K562 (cell line): ENCODE measurements at regions not wholly inside any gene's neighbourhood (a gene's known extent, or its start where the extent isn't known, plus 50 kb on each side); places are given as distances from the start of the nearest gene placed in this dataset.

Source experiments
- ATAC-seq: fragments of 200-7000 bp; cut with Tn5 transposase; 3 replicates; pipeline ENCODE4 v1.9.1; 2020; ENCODE audit warnings: moderate library complexity
- BruUV-seq: library from RNA; stranded (reverse); fragments of 400-500 nt; replicated peaks from 2 replicates; lab custom pipeline; 2021; lab: Mats Ljungman, UMichigan
- CTCF ChIA-PET: fragments of 300-600 bp; formaldehyde crosslinking; extraction: SDS; loops from one replicate; lab custom pipeline; 2021; ENCODE audit warnings: low intra/inter-chr PET ratio; lab: Yijun Ruan, JAX
- POLR2A ChIA-PET: fragments of 300-600, 350-650 bp; sonication (Branson Sonifier 250); formaldehyde crosslinking; extraction: SDS; loops from one replicate; lab custom pipeline; 2021; ENCODE audit warnings: antibody characterized with exemption, inconsistent platforms; lab: Yijun Ruan, JAX
- DNase-seq, 4 experiments: peaks; one replicate each; pipeline versions ENCODE4 v3.0.0 to v3.0.0-alpha.2; 2011 to 2018; ENCODE audit warnings: low spot score in 3 of 4, mixed read lengths in 3 of 4; ENCODE audit errors: extremely low read depth in 1 of 4
- FAIRE-seq: peaks from 2 replicates; lab custom pipeline; 2011; peaks lifted over from hg19 to GRCh38; lab: Jason Lieb, UNC
- H2AFZ ChIP-seq: 2 replicates; pipeline ENCODE4 v1.6.0; 2011; ENCODE audit warnings: low read depth, low read length, control low read depth, inconsistent platforms
- H3K27ac ChIP-seq: fragments of 200-600 bp; 3 replicates; pipeline ENCODE4 v1.8.0; 2011; ENCODE audit warnings: low read depth, mild to moderate bottlenecking, control low read depth, inconsistent platforms, low read length, moderate library complexity, mixed read lengths; ENCODE audit errors: extremely low read depth
- H3K27me3 ChIP-seq, 2 experiments: fragments of 300-600 bp in 1 of 2; 2 replicates in 1 of 2; 3 replicates in 1 of 2; pipeline versions ENCODE4 v1.6.0 to v1.8.0; 2011; ENCODE audit warnings: inconsistent platforms in 2 of 2, low read length in 2 of 2, mild to moderate bottlenecking in 1 of 2, mixed read lengths in 1 of 2, moderate library complexity in 1 of 2; ENCODE audit not compliant: control insufficient read depth in 2 of 2, insufficient read depth in 2 of 2
- H3K36me3 ChIP-seq: fragments of 300-600 bp; 3 replicates; pipeline ENCODE4 v1.8.0; 2011; ENCODE audit warnings: mild to moderate bottlenecking, low read length, inconsistent platforms; ENCODE audit not compliant: control insufficient read depth, insufficient read depth
- H3K4me1 ChIP-seq, 2 experiments: fragments of 200-600 bp in 1 of 2; replicated peaks in 1 of 2; 2 replicates in 1 of 2; 3 replicates in 1 of 2; pipeline versions ENCODE4 v1.5.1 to v1.8.0; 2011; ENCODE audit warnings: inconsistent platforms in 2 of 2, low read length in 2 of 2, mild to moderate bottlenecking in 1 of 2, mixed read lengths in 1 of 2, moderate library complexity in 1 of 2; ENCODE audit not compliant: control insufficient read depth in 2 of 2, insufficient read depth in 2 of 2
- H3K4me2 ChIP-seq: 2 replicates; pipeline ENCODE4 v1.6.1; 2011; ENCODE audit warnings: low read length, control low read depth, inconsistent platforms, mixed read lengths; ENCODE audit not compliant: insufficient read depth
- H3K4me3 ChIP-seq: fragments of 200-600 bp; sonication (generic), shearing (Covaris generic); 2 replicates; pipeline ENCODE4 v1.5.1; 2016; ENCODE audit warnings: control low read depth, inconsistent platforms
- H3K79me2 ChIP-seq: fragments of 200-600 bp; 3 replicates; pipeline ENCODE4 v1.8.0; 2011; ENCODE audit warnings: low read length, inconsistent platforms; ENCODE audit not compliant: control insufficient read depth, insufficient read depth
- H3K9ac ChIP-seq, 2 experiments: 2 replicates each; pipeline versions ENCODE4 v1.6.0 to v1.6.1; 2011; ENCODE audit warnings: low read depth in 2 of 2, low read length in 2 of 2, control low read depth in 1 of 2, inconsistent platforms in 1 of 2, mild to moderate bottlenecking in 1 of 2, mixed read lengths in 1 of 2; ENCODE audit not compliant: insufficient read depth in 1 of 2
- H3K9me1 ChIP-seq: one replicate; pipeline ENCODE4 v1.6.0; 2011; ENCODE audit warnings: inconsistent platforms, mild to moderate bottlenecking, low read length, moderate library complexity; ENCODE audit not compliant: control insufficient read depth, insufficient read depth
- H3K9me3 ChIP-seq: replicated peaks from 2 replicates; pipeline ENCODE4 v1.5.1; 2011; ENCODE audit warnings: low read depth, low read length, inconsistent platforms; ENCODE audit not compliant: control insufficient read depth, insufficient read depth
- H4K20me1 ChIP-seq: replicated peaks from 2 replicates; pipeline ENCODE4 v1.6.1; 2011; ENCODE audit warnings: low read length, inconsistent platforms, mixed read lengths; ENCODE audit not compliant: control insufficient read depth, insufficient read depth
- AFF1 ChIP-seq, 2 experiments: fragments of 450-650 bp; IDR thresholded peaks; 2 replicates each; pipeline ENCODE4 v1.6.1; 2018; ENCODE audit warnings: mild to moderate bottlenecking in 2 of 2, low read depth in 1 of 2; ENCODE audit not compliant: partially characterized antibody in 2 of 2
- DLX4 ChIP-seq: fragments of 250-450 bp; sonication (Bioruptor Pico); IDR thresholded peaks from 2 replicates; pipeline ENCODE4 v1.6.1; 2021; ENCODE audit warnings: mild to moderate bottlenecking
- NCOA1 ChIP-seq: fragments of 450-650 bp; IDR thresholded peaks from 2 replicates; pipeline ENCODE4 v1.6.1; 2016; ENCODE audit warnings: low read depth
- NR0B1 ChIP-seq: fragments of 450-650 bp; IDR thresholded peaks from one replicate; pipeline ENCODE4 v1.6.1; 2018; ENCODE audit warnings: mild to moderate bottlenecking, moderate library complexity; ENCODE audit not compliant: partially characterized antibody
- PTTG1 ChIP-seq: fragments of 450-650 bp; IDR thresholded peaks from 2 replicates; pipeline ENCODE4 v1.6.1; 2016; ENCODE audit warnings: low read depth, mild to moderate bottlenecking, missing genetic modification characterization, missing compliant biosample characterization
- TAF9B ChIP-seq: fragments of 450-650 bp; IDR thresholded peaks from 2 replicates; pipeline ENCODE4 v1.6.1; 2018; ENCODE audit warnings: mild to moderate bottlenecking; ENCODE audit not compliant: partially characterized antibody
- WHSC1 ChIP-seq: IDR thresholded peaks from one replicate; pipeline ENCODE4 v1.6.1; 2012; ENCODE audit warnings: low read length, control low read depth, inconsistent platforms
- ZNF197 ChIP-seq: fragments of 200-800 bp; sonication (Bioruptor generic); IDR thresholded peaks from 2 replicates; pipeline ENCODE4 v1.6.1; 2016; ENCODE audit warnings: low read depth, missing genetic modification characterization, missing compliant biosample characterization
- ZNF280A ChIP-seq: fragments of 450-650 bp; IDR thresholded peaks from 2 replicates; pipeline ENCODE4 v1.6.1; 2018; ENCODE audit warnings: mild to moderate bottlenecking, low read depth; ENCODE audit not compliant: partially characterized antibody
- ZNF398 ChIP-seq: fragments of 250-450 bp; sonication (Bioruptor Pico); IDR thresholded peaks from 2 replicates; pipeline ENCODE4 v1.8.0; 2021; ENCODE audit warnings: moderate library complexity, mild to moderate bottlenecking, inconsistent platforms
- WGBS: fragments of 100-300 bp; shearing (Covaris generic); methylation state at CpG from one replicate; pipeline ENCODE4 v1.1.6; 2016; ENCODE audit warnings: low coverage, mixed read lengths; ENCODE audit not compliant: insufficient coverage; ENCODE audit errors: missing lambda C conversion rate; 5-methylcytosine and 5-hydroxymethylcytosine counted together
- in situ Hi-C: fragments of 300-500 bp; cut with MboI; formaldehyde crosslinking; loops from 4 replicates; pipeline ENCODE4 v1.15.0; 2018; ENCODE audit warnings: inconsistent platforms, mixed read lengths
- intact Hi-C: fragments of 100-400 bp; cut with micrococcal nuclease; formaldehyde crosslinking; loops from 2 replicates; pipeline ENCODE4 v1.14.2; 2022

- TF ChIP-seq DLX4 (CRISPR knock-in tag), result no peak
- TF ChIP-seq ZNF398, result no peak
- TF ChIP-seq NR0B1, result no peak
- TF ChIP-seq ZNF197 (CRISPR knock-in tag), result no peak
- TF ChIP-seq ZNF280A, result no peak
- TF ChIP-seq NCOA1, result no peak
- TF ChIP-seq AFF1 (IDR thresholded peaks at IDR 0.05; ENCODE audit: low read depth in 1 of 2, partially characterized antibody in 2 of 2), result no peak
- no peak for TF ChIP-seq PTTG1 (tag)
- no peak for TF ChIP-seq WHSC1
- no peak for TF ChIP-seq TAF9B
- TF ChIP-seq, all 486 proteins: peak for 0
- no peaks in the 10 kb centered on the region for H4K20me1 ChIP-seq
- no peak overlapping the region for H3K27ac ChIP-seq
- 0% methylated on average over 2 of the region's 2 CpGs for WGBS
- no peak overlapping the region for H3K4me3 ChIP-seq
- ChIA-PET CTCF (no interaction called here), POLR2A (no interaction called here)
- DNase-seq (no peak), FAIRE-seq (no peak), ATAC-seq (no peak)
- H3K4me2 ChIP-seq, result no peak overlapping the region
- intact Hi-C loops (no loop called here), in situ Hi-C loops (no loop called here)
- H3K4me1 ChIP-seq, result no peaks in the 10 kb centered on the region; a peak in 1 of 5 replicates
- no peaks in the 10 kb centered on the region for H3K9me1 ChIP-seq
- H3K79me2 ChIP-seq, result no peaks in the 10 kb centered on the region
- no peak overlapping the region for H3K9ac ChIP-seq
- H2AFZ ChIP-seq, result no peak overlapping the region
- BruUV-seq, result no TSS peak
- H3K36me3 ChIP-seq, result no peaks in the 10 kb centered on the region
- no peaks in the 10 kb centered on the region for H3K9me3 ChIP-seq
- H3K27me3 ChIP-seq, result no peaks in the 10 kb centered on the region
Observed at GRCh38 chr17:72177738-72178137, 56.9 kb downstream of the SOX9 start.
